Chondrocyte (in vitro differentiated cells): ENCODE measurements at regions not wholly inside any gene's neighbourhood (a gene's known extent, or its start where the extent isn't known, plus 50 kb on each side); places are given as distances from the start of the nearest gene placed in this dataset.

Experiments used
- DNase-seq: peaks from one replicate; pipeline ENCODE4 v3.0.0; 2021; ENCODE audit warnings: mixed read lengths, low spot score
- H3K27ac Mint-ChIP-seq: one replicate; pipeline ENCODE4 v1.8.0; 2021; ENCODE audit warnings: mild to moderate bottlenecking, moderate library complexity, mixed read lengths; ENCODE audit not compliant: unreplicated experiment
- H3K27me3 Mint-ChIP-seq: 2 replicates; pipeline ENCODE4 v1.8.0; 2021; ENCODE audit warnings: low read depth, mixed read lengths
- H3K36me3 Mint-ChIP-seq: 2 replicates; pipeline ENCODE4 v1.8.0; 2021; ENCODE audit warnings: low read depth, mixed read lengths
- H3K4me1 Mint-ChIP-seq: 2 replicates; pipeline ENCODE4 v1.8.0; 2021; ENCODE audit warnings: low read depth, mild to moderate bottlenecking, mixed read lengths
- H3K4me3 Mint-ChIP-seq: one replicate; pipeline ENCODE4 v1.8.0; 2021; ENCODE audit warnings: mild to moderate bottlenecking, moderate library complexity, mixed read lengths; ENCODE audit not compliant: unreplicated experiment
- H3K9me3 Mint-ChIP-seq: 2 replicates; pipeline ENCODE4 v1.8.0; 2021; ENCODE audit warnings: low read depth, mixed read lengths
- TF ChIP-seq, protein P1 (sequence below): fragments of 200-600 bp; sonication (generic); IDR thresholded peaks from 2 replicates; pipeline ENCODE4 v1.5.0; 2021; ENCODE audit warnings: antibody characterized with exemption, mild to moderate bottlenecking, moderate library complexity

DNA sequence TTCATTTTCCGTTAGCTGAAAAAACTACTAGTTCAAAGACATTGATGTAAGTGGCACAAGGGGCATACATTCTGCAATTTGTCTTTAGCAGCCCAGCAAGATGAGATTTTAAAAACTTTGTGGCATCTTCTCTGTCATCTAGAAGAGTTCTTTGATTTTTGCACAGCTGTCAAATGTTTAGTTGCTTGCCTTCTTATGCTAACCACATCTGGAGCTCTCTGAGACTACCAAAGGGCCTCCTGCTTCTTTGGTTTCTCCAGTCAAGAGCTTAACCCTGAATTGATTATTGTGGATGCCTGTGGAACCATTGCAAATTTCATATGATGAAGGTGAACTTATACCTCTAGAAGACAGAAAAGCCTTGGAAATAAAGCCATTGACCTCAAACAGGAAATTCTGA, 468.7 kb upstream of the RGMA start:
- peaks cover 4% of the 10 kb centered on the region for H3K27me3 Mint-ChIP-seq
- no peak overlapping the region for H3K27ac Mint-ChIP-seq
- H3K9me3 Mint-ChIP-seq = no peaks in the 10 kb centered on the region
- H3K36me3 Mint-ChIP-seq = no peaks in the 10 kb centered on the region
- TF ChIP-seq, protein P1, sequence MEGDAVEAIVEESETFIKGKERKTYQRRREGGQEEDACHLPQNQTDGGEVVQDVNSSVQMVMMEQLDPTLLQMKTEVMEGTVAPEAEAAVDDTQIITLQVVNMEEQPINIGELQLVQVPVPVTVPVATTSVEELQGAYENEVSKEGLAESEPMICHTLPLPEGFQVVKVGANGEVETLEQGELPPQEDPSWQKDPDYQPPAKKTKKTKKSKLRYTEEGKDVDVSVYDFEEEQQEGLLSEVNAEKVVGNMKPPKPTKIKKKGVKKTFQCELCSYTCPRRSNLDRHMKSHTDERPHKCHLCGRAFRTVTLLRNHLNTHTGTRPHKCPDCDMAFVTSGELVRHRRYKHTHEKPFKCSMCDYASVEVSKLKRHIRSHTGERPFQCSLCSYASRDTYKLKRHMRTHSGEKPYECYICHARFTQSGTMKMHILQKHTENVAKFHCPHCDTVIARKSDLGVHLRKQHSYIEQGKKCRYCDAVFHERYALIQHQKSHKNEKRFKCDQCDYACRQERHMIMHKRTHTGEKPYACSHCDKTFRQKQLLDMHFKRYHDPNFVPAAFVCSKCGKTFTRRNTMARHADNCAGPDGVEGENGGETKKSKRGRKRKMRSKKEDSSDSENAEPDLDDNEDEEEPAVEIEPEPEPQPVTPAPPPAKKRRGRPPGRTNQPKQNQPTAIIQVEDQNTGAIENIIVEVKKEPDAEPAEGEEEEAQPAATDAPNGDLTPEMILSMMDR = no peak
- H3K4me3 Mint-ChIP-seq = no peak overlapping the region
- no peaks in the 10 kb centered on the region for H3K4me1 Mint-ChIP-seq
- no peak for DNase-seq

GRCh38 chr15:93553167-93553935, 464.3 kb upstream of the RGMA start:
- H3K27ac Mint-ChIP-seq = no peak overlapping the region
- no peaks in the 10 kb centered on the region for H3K36me3 Mint-ChIP-seq
- peaks cover 6% of the 10 kb centered on the region for H3K27me3 Mint-ChIP-seq
- H3K9me3 Mint-ChIP-seq = peaks cover 4% of the 10 kb centered on the region
- TF ChIP-seq, protein P1 = no peak
- no peaks in the 10 kb centered on the region for H3K4me1 Mint-ChIP-seq
- no peak overlapping the region for H3K4me3 Mint-ChIP-seq
- DNase-seq = no peak

- Mint-ChIP-seq H3K27ac (no peak overlapping the region), H3K4me3 (no peak overlapping the region), H3K9me3 (peaks cover 11% of the 10 kb centered on the region), H3K4me1 (no peaks in the 10 kb centered on the region), H3K36me3 (no peaks in the 10 kb centered on the region), H3K27me3 (peaks cover 6% of the 10 kb centered on the region)
- TF ChIP-seq, protein P1 = no peak
- no peak for DNase-seq
Measured at GRCh38 chr15:93543093-93543492, 454.1 kb upstream of the RGMA start.

DNA sequence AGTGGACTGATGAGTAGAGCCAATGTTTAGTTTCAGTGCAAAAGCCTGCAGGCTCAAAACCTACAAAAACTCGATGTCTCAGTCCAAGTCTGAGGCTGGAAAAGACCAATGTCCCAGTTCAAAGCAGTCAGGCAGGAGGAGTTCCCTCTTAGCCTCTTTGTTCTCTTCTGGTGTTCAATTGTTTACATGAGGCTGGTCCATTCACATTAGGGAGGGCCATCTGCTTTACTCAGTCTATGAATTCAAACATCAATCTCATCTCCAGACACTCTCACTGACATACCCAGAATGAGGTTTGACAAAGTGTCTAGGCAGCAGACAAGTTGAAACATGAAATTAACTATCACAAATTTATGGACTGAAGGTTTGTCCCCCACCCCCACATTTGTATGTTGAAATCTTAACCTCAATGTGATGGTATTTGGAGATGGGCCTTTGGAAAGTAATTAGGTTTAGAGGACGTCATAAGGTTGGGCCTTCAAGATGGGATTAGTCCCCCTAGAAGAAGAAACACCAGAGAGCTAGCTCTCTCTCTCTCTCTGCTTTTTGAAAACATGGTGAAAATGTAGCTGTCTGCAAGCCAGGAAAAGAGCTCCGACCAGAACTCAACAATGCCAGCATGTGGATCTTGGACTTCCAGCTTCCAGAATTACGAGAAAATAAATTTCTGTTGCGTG, 438.5 kb upstream of the RGMA start:
- Mint-ChIP-seq H3K4me3 (no peak overlapping the region), H3K4me1 (no peaks in the 10 kb centered on the region), H3K27me3 (peaks cover 12% of the 10 kb centered on the region), H3K36me3 (no peaks in the 10 kb centered on the region), H3K27ac (no peak overlapping the region), H3K9me3 (peaks cover 2% of the 10 kb centered on the region)
- TF ChIP-seq, protein P1 = no peak
- DNase-seq = no peak

DNA sequence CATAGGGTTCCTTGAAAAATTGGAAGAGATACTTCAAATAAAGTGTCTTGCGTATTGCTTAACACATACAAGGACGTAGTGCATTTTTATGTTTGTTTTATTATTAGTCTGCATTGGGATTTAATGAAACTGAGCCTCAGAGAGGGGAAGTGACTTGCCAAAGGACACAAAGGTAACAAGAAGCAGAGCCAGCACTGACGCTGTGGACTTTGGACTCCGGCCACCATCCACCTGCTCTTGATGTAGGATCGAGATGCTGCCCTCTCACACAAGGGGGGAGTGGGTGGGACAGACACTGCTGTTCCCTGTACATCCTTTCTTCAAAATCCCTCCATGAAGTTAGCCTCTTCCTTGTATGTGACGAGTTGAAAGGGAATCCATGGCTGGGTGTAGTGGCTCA, 435.4 kb upstream of the RGMA start:
- H3K36me3 Mint-ChIP-seq = no peaks in the 10 kb centered on the region
- H3K9me3 Mint-ChIP-seq = no peaks in the 10 kb centered on the region
- H3K4me1 Mint-ChIP-seq = no peaks in the 10 kb centered on the region
- no peak for DNase-seq
- no peak overlapping the region for H3K4me3 Mint-ChIP-seq
- TF ChIP-seq, protein P1 = no peak
- peaks cover 5% of the 10 kb centered on the region for H3K27me3 Mint-ChIP-seq
- no peak overlapping the region for H3K27ac Mint-ChIP-seq
